ENCODE measurements at regions not wholly inside any gene's neighbourhood (a gene's known extent, or its start where the extent isn't known, plus 50 kb on each side); places are given as distances from the start of the nearest gene placed in this dataset.
A peak's percentile ranks its signal among the peaks of the same experiment; 100 is the strongest.

GRCh38 chr2:109680523-109681297, 66.5 kb downstream of the SOWAHC start:
- TF ChIP-seq CTCF (IDR thresholded peaks at IDR 0.05) = no peak
- H3K9me3 Mint-ChIP-seq (ENCODE audit: unreplicated experiment) = no peaks in the 10 kb centered on the region
- no peaks in the 10 kb centered on the region for H3K36me3 Mint-ChIP-seq (ENCODE audit: unreplicated experiment)
- no peak overlapping the region for H3K27ac Mint-ChIP-seq (ENCODE audit: unreplicated experiment)
- H3K4me1 Mint-ChIP-seq (ENCODE audit: unreplicated experiment) = peaks cover 4% of the 10 kb centered on the region
- H3K4me3 Mint-ChIP-seq (ENCODE audit: unreplicated experiment) = no peak overlapping the region
- no peak for DNase-seq (ENCODE audit: extremely low spot score, unreplicated experiment)
- peaks cover 55% of the 10 kb centered on the region for H3K27me3 Mint-ChIP-seq (ENCODE audit: unreplicated experiment)

DNA sequence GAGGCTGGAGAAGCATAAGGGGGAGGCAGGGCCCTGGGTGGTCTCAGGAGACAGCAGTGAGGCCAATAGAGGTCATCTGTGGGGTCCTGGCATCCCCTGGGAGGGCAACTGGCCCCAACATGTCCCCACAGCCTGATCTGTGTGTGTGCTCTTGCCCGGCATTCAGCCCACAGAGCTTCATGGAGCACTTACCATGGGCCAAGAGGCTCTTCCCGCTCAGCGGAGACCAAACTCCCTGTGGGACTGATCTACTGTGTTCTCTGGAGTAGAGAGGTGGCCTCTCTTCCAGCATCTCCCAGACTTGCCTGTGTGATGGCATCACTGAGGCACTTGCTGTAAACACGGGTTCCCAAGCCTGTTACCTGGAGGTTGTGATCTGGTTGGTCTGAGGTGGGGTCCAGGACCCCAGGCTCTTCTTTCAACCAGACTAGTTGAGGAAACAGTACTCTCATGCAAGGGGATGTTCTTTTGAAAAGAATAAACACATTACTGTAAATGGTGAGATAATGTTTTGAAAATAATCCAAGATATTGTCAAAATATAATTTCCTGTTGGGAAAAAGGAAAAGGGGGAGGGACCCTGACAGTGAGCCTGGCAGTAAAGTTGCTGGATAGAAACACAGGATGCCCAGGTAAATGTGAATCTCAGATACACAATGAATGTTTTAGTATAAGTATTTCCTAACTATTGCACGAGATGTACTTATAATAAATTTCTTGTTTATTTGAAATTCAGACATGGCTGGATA, 67.6 kb downstream of the SOWAHC start:
- no peak for TF ChIP-seq CTCF (IDR thresholded peaks at IDR 0.05)
- Mint-ChIP-seq H3K27ac (ENCODE audit: unreplicated experiment) (no peak overlapping the region), H3K4me1 (ENCODE audit: unreplicated experiment) (peaks cover 6% of the 10 kb centered on the region), H3K36me3 (ENCODE audit: unreplicated experiment) (no peaks in the 10 kb centered on the region), H3K27me3 (ENCODE audit: unreplicated experiment) (peaks cover 44% of the 10 kb centered on the region), H3K9me3 (ENCODE audit: unreplicated experiment) (no peaks in the 10 kb centered on the region), H3K4me3 (ENCODE audit: unreplicated experiment) (no peak overlapping the region)
- no peak for DNase-seq (ENCODE audit: extremely low spot score, unreplicated experiment)

DNA sequence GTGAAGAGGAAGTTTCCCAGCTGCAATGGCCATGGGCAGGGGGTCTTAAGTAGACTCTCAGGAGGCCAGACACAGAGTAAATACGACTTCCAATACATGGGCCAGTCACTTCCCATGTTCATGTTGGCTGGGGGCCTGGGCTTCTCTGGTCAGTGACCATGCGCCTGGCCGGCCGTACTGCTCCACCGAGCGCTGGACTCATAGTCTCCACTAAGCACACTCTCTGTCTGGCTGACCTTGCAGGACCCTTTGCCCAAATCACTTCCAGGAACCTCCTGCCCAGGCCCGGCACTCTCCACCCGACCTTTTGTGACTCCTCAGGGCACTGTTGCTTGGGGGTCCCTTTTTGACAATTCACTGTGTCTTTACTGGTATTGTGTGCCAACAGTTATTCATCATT, 69.3 kb downstream of the SOWAHC start:
- Mint-ChIP-seq H3K27me3 (ENCODE audit: unreplicated experiment) (peaks cover 27% of the 10 kb centered on the region), H3K4me3 (ENCODE audit: unreplicated experiment) (no peak overlapping the region)
- DNase-seq (ENCODE audit: extremely low spot score, unreplicated experiment) = no peak

DNA sequence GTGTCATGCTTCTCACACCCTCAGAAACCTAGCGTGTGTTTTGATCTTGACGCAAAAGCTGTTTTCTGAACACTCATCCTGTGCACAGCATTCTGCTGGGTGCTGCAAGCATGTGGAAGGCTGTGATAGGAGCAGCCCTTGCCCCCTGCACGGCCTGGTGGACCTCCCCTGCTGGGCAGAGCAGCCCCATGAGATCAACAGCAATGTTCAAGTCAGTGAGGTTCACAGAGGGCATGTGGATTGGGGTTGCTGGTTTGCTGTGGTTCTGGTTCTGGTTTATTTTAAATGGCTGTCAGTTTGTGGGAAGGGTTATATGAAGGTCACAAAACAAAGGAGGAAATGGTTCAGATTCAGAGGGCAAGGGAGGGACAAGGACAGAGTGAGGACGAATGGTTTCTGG, 71.3 kb downstream of the SOWAHC start:
- no peak for DNase-seq (ENCODE audit: extremely low spot score, unreplicated experiment)
- Mint-ChIP-seq H3K36me3 (ENCODE audit: unreplicated experiment) (no peaks in the 10 kb centered on the region), H3K27ac (ENCODE audit: unreplicated experiment) (no peak overlapping the region), H3K4me3 (ENCODE audit: unreplicated experiment) (no peak overlapping the region), H3K4me1 (ENCODE audit: unreplicated experiment) (peaks cover 6% of the 10 kb centered on the region), H3K9me3 (ENCODE audit: unreplicated experiment) (no peaks in the 10 kb centered on the region), H3K27me3 (ENCODE audit: unreplicated experiment) (peaks cover 14% of the 10 kb centered on the region)
- TF ChIP-seq CTCF (IDR thresholded peaks at IDR 0.05) = no peak

More for the DNA sequence above, 69.3 kb downstream of the SOWAHC start:
- peaks cover 7% of the 10 kb centered on the region for H3K4me1 Mint-ChIP-seq (ENCODE audit: unreplicated experiment)
- H3K9me3 Mint-ChIP-seq (ENCODE audit: unreplicated experiment) = no peaks in the 10 kb centered on the region
- no peak overlapping the region for H3K27ac Mint-ChIP-seq (ENCODE audit: unreplicated experiment)
- no peak for TF ChIP-seq CTCF (IDR thresholded peaks at IDR 0.05)
- no peaks in the 10 kb centered on the region for H3K36me3 Mint-ChIP-seq (ENCODE audit: unreplicated experiment)

DNA sequence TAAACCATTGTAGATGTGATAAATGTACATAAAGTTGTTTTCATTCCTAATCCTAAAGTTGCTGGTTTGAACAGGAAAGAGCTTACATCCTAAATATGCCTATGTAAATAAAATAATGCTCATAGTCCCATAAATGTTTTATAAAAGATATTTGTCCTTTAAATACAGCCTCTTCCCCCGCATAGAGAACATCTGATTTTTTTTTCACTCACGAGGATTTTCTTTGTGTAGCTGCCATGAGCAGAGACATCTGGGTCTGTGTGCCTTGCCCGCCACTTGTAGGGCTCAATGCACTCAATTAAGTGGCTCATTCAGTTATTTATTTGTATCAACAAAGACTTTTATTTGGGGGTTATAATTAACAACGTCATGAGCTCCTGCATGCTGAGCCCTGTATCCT, 72.8 kb downstream of the SOWAHC start:
- TF ChIP-seq CTCF (IDR thresholded peaks at IDR 0.05) = no peak
- H3K27me3 Mint-ChIP-seq (ENCODE audit: unreplicated experiment) = peaks cover 4% of the 10 kb centered on the region
- peaks cover 3% of the 10 kb centered on the region for H3K4me1 Mint-ChIP-seq (ENCODE audit: unreplicated experiment)
- no peak for DNase-seq (ENCODE audit: extremely low spot score, unreplicated experiment)
- H3K9me3 Mint-ChIP-seq (ENCODE audit: unreplicated experiment) = no peaks in the 10 kb centered on the region
- H3K4me3 Mint-ChIP-seq (ENCODE audit: unreplicated experiment) = no peak overlapping the region
- H3K27ac Mint-ChIP-seq (ENCODE audit: unreplicated experiment) = peak overlapping the region; percentile 19
- no peaks in the 10 kb centered on the region for H3K36me3 Mint-ChIP-seq (ENCODE audit: unreplicated experiment)
